GM12872 (cell line): ENCODE measurements at regions not wholly inside any gene's neighbourhood (a gene's known extent, or its start where the extent isn't known, plus 50 kb on each side); places are given as distances from the start of the nearest gene placed in this dataset.

Experiments used
- CTCF ChIP-seq: IDR thresholded peaks from 3 replicates; pipeline ENCODE4 v1.5.1; 2011; ENCODE audit warnings: low read depth, mild to moderate bottlenecking, low read length, moderate library complexity; ENCODE audit not compliant: insufficient read depth

- no peak for TF ChIP-seq CTCF
These were observed 375.9 kb downstream of the NXPH1 start for GRCh38 chr7:8809320-8809719.

GRCh38 chr7:8817448-8818036, 384.1 kb downstream of the NXPH1 start:
- TF ChIP-seq CTCF = no peak

- no peak for TF ChIP-seq CTCF
These were observed 385.0 kb downstream of the NXPH1 start for GRCh38 chr7:8818406-8818805.

- TF ChIP-seq CTCF = no peak
These were observed 389.2 kb downstream of the NXPH1 start for GRCh38 chr7:8822595-8822994.

GRCh38 chr7:8823486-8823885, 390.1 kb downstream of the NXPH1 start:
- 0 out of 3 replicates have a peak, but pooled peaks have one; percentile 3 for TF ChIP-seq CTCF

- no peak for TF ChIP-seq CTCF
These were observed 393.9 kb downstream of the NXPH1 start for GRCh38 chr7:8827329-8827728.

GRCh38 chr7:8829100-8829499, 395.7 kb downstream of the NXPH1 start:
- no peak for TF ChIP-seq CTCF
